ENCODE measurements at regions not wholly inside any gene's neighbourhood (a gene's known extent, or its start where the extent isn't known, plus 50 kb on each side); places are given as distances from the start of the nearest gene placed in this dataset.

- TF ChIP-seq CTCF (IDR thresholded peaks at IDR 0.05; ENCODE audit: low read depth, low read length, poor library complexity, severe bottlenecking), result no peak
- no peak for TF ChIP-seq EZH2phosphoT487 (IDR thresholded peaks at IDR 0.05; ENCODE audit: borderline replicate concordance, low read length)
Observed at GRCh38 chrX:122134291-122134690, 1049.8 kb upstream of the GRIA3 start.
